ENCODE measurements at regions not wholly inside any gene's neighbourhood (a gene's known extent, or its start where the extent isn't known, plus 50 kb on each side); places are given as distances from the start of the nearest gene placed in this dataset.

DNA sequence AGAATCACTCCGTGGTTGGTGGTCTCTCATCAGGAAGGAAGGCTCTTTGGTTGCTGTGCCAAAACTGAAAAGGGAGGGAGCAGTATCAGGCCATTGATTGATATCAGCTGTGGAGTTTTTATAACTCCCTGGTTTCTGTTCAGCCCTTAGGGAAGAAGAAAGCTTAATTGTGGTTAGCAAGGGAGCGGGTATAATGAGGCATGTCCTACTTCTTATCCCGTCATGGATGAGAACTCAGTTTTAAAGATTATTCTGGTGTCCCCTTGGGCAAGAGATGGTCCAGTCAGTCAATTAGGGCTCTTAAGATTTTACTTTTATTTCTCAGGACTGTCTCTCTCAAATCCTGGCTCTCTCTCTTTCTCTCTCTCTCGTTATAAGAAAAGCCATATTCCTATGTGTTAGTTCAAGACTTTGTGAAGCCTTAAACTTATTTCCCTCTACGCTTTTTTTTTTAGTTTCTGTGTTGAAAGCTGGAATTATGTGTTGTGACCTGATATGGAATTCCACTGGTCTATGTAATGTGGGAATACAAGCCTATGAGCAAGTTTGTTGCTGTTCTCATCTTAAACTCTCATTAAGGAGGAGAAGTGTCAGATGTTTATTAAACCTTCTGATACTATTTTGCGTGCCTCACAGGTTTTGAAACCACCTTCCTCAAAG lies 514.0 kb upstream of the CDH2 start:
- intact Hi-C loops (cut with micrococcal nuclease) = no loop called here

DNA sequence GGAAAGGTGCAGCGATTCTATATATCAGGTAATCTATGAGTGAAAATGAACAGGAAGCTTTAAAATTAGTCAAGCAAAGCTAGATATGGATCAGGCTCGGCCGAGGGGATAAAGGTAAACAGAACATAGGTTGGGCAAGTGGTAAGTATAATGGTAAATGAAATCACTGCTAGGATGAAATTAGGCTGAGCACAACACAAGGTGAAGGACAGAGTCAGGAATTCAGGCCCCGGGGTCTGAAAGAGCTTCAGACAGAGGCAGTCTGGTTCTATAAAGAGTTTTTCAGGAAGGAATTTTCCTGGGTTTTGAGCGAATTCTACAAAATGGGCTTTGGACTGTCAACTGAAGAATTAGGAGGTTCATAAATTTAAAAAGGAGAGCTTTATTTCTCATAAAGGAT lies 513.2 kb upstream of the CDH2 start:
- intact Hi-C loops (cut with micrococcal nuclease) = no loop called here

- intact Hi-C loops (cut with micrococcal nuclease) = loop anchor here (5.0 kb wide), 1 partner anchor 48 kb away; no protein-coding TSS in a partner anchor
Observed at GRCh38 chr18:28689588-28689987, 512.7 kb upstream of the CDH2 start.

- intact Hi-C loops (cut with micrococcal nuclease) = loop anchor here (5.0 kb wide), 1 partner anchor 52 kb away; no protein-coding TSS in a partner anchor
Observed at GRCh38 chr18:28684746-28685355, 507.9 kb upstream of the CDH2 start.

DNA sequence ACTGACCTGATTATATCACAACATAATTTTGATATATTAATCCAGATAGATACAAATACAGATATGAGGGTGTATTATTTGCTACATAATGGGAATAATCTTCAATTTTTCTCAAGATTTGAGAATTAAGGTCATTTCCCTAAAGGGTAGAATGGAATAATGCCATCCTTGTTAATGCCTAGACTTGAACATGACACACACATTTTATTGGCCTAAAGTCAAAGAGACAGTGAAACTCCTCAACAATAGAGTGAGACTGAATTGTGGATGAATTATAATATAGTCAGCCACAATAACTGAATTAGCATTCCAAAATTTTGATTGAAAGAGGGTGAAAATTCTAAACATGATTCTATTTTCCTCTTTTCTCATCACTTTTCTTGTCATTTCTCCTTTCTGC lies 506.0 kb upstream of the CDH2 start:
- intact Hi-C loops (cut with micrococcal nuclease) = no loop called here

DNA sequence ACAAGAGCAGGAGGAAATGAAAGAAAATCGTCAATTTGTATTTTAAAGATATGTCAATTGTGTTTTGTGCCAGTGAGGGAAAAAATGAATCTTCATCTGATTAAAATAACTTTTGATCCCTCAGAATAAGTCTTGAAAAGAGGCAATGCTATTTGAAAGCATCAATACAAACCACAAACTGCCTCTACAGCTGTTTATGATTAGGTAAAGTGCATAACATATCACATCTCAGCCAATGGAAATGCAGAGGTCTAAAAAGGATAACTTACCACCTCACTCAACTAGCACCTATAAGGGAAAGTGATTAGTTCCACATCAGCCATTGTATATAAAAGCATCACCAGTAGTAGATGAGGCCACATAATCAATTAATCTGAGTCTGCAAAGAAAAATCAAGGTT lies 492.2 kb upstream of the CDH2 start:
- intact Hi-C loops (cut with micrococcal nuclease) = no loop called here

DNA sequence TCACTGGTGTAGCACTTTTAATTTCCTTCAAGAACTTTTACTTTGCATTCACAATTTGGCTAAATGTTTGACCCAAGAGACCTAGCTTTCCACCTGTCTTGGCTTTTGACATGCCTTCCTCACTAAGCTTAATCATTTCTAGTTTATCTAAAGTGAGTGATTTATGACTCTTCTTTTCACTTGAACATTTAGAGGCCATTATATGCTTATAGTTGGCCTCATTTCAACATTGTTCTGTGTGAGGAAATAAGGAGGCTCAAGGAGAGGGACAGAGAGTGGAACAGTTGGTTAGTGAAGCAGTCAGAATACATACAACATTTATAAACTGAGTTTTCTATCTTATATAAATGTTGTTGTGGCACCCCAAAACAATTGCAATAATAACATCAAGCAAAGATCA lies 489.3 kb upstream of the CDH2 start:
- intact Hi-C loops (cut with micrococcal nuclease) = no loop called here

GRCh38 chr18:28657961-28658360 lies 481.0 kb upstream of the CDH2 start:
- intact Hi-C loops (cut with micrococcal nuclease) = no loop called here

GRCh38 chr18:28652654-28653053 lies 475.7 kb upstream of the CDH2 start:
- intact Hi-C loops (cut with micrococcal nuclease) = no loop called here

DNA sequence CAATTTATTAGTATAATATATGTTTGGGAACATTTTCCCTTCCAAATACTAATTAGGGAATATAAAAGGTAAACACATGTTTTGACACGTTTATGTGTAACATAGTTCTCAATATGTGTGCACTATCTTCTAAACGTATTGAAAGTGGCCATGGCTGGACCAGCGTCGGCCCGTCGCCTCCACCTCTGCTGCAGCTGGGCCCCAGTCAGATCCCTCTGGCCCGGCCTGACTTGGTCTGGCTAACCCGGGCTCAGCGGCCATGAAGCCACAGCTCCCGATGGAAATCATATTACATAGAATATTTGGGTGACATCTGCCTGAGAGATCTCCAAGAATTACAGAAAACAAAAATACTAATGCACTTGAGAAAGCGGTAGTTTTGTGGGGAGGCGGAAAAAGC lies 474.4 kb upstream of the CDH2 start:
- intact Hi-C loops (cut with micrococcal nuclease) = no loop called here

GRCh38 chr18:28650860-28651259 lies 473.9 kb upstream of the CDH2 start:
- intact Hi-C loops (cut with micrococcal nuclease) = no loop called here

DNA sequence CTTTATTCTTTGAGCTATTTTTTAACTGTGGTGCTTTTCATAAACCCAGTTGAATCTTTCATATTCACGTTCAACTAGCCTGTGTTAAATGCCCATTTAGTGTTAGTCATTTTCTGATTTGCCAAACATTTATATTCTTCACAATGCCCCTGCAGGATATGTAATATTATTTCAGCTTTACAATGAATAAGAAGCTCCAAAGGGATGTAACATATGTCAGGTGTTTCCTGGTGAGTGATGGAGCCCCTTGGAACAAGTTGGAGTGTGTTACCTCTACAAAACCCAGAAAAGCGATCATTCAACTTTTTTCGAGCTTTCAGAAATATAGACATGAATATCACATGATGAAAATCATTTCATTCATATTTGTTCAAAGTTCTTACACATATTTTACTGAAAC lies 471.0 kb upstream of the CDH2 start:
- intact Hi-C loops (cut with micrococcal nuclease) = no loop called here

- intact Hi-C loops (cut with micrococcal nuclease) = no loop called here
Observed at GRCh38 chr18:28637897-28638296, 461.0 kb upstream of the CDH2 start.

DNA sequence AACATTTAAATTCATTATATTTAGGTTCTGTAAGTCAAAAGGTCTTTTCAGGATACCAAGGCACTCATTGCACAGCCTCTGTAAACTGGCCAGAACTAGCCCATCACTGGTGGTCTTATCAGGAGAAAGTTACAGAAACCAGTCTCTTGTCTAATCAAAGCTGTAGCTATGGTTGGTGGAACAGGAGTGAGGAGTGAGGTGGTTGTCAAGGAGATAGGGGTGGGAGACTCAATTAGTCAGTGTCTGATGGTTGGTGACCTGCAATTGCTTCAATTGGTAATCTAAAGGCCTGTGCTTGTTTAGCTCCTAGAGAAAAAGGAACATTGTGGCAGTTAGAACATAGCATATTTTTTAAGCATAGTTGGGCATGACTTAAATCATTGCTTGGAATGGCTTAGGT lies 458.6 kb upstream of the CDH2 start:
- intact Hi-C loops (cut with micrococcal nuclease) = no loop called here

DNA sequence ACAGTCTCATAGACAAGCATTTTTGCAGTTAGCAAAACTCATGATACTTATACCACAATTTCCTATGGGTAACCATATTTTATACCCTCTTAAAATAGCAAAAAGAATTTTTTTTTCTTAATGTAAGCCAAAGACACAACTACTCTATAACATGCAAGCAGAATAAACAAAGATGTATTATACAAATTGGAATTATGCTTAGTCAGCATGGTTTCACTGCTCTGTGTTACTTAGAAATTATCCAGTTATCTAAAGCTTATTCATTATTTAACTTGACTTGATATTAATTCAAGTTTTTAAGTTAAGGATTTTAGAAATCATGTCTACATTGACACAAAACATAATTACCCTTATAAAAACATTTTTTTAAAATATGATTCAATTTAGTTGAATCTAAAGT lies 449.8 kb upstream of the CDH2 start:
- intact Hi-C loops (cut with micrococcal nuclease) = no loop called here

DNA sequence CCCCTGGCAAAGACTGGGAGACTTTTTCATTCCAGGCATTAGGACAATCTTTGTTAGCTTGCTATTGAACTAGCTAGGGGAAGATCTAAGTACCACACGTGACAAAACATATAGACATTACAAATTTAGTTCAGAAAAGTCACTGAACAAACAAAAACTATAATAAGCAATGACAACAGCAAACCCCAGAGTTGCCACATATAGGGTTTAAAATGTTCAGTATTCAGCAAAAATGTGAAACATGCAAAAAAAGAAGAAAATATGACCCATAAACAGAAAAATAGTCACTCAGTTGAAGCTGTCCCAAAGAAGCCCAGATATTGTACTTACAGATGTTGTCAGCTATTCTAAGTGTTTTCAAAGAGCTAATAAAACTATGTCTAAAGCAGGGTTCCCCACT lies 431.1 kb upstream of the CDH2 start:
- intact Hi-C loops (cut with micrococcal nuclease) = no loop called here

- intact Hi-C loops (cut with micrococcal nuclease) = no loop called here
Observed at GRCh38 chr18:28606686-28607085, 429.8 kb upstream of the CDH2 start.

DNA sequence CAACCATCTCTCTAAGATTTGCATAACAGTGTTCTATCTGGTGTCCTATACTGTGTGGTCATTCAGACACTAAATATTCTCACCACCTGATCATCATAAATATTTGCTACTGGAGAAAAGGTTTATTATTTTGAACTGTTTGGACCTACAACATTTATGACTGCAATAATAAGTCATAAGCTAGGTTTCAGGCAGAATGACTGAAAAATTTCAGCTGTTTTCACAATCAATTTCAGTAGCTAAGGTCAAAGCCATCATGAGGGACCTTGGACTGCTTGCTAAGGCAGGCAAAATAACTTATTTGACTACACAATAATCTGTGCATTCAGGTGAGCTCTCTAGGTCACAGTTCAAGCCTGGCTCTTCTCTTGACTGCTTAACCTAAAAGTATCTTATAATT lies 425.5 kb upstream of the CDH2 start:
- intact Hi-C loops (cut with micrococcal nuclease) = no loop called here

- intact Hi-C loops (cut with micrococcal nuclease) = no loop called here
Observed at GRCh38 chr18:28594034-28594433, 417.1 kb upstream of the CDH2 start.

GRCh38 chr18:28588884-28589549 lies 412.1 kb upstream of the CDH2 start:
- intact Hi-C loops (cut with micrococcal nuclease) = no loop called here

DNA sequence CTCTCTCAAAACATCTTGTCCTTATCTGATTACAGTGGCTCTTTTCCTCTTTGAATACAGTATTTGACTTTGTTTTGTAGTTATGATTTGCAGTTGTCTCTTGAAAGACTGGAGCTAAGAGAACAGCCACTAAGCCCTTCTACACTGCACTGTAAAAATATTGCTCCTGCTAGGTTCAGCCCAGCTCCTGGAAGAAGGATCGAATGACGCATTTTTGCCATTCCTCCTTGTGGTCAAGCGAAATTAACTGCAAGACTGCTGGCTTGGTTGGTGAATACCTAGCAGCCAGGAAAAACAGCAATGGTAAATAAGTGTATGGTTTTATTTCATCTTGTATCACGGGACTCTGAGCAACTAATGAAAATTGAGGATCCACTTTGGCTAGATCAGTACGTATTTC lies 407.8 kb upstream of the CDH2 start:
- intact Hi-C loops (cut with micrococcal nuclease) = no loop called here

DNA sequence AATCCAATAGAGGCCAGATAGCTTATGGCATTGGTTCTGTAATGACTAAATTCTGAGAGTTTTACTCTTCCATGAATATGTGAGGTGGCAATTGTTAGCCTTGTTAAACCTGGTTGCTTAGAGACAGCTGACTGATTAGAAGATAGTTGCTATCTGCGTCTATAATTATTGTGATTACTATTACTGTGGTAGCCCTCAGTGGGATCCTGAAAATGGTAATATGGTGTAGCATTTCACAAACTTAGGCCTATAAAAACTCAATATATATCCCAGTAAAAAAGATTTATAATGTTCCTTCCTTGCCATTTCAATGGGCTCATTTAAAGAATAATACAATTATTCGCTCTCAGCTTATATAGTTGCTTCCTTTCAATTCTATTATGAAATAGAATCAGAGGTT lies 405.8 kb upstream of the CDH2 start:
- intact Hi-C loops (cut with micrococcal nuclease) = no loop called here

- intact Hi-C loops (cut with micrococcal nuclease) = no loop called here
Observed at GRCh38 chr18:28581521-28582071, 404.7 kb upstream of the CDH2 start.

Data from T-helper 1 cell treated with Interleukin-12 subunit alpha and Interleukin-12 subunit beta and Interleukin-4 antibody, amounts not matched to agents 30 ng/mL and 1 ng/mL, for 36 hours (primary cell).